CD4-positive, alpha-beta T cell treated with Interleukin-17A for 1 hour (primary cell): ENCODE measurements at regions not wholly inside any gene's neighbourhood (a gene's known extent, or its start where the extent isn't known, plus 50 kb on each side); places are given as distances from the start of the nearest gene placed in this dataset.
A peak's percentile ranks its signal among the peaks of the same experiment; 100 is the strongest.

Experiments
- DNase-seq: peaks from one replicate; pipeline ENCODE4 v3.0.0-alpha.2; 2020

GRCh38 chr6:40340957-40341356 lies 246.2 kb downstream of the LRFN2 start:
- DNase-seq, result no peak

- DNase-seq, result no peak
Observed at GRCh38 chr6:40340196-40340595, 247.0 kb downstream of the LRFN2 start.

GRCh38 chr6:40338306-40338705 lies 248.9 kb downstream of the LRFN2 start:
- DNase-seq, result no peak

DNA sequence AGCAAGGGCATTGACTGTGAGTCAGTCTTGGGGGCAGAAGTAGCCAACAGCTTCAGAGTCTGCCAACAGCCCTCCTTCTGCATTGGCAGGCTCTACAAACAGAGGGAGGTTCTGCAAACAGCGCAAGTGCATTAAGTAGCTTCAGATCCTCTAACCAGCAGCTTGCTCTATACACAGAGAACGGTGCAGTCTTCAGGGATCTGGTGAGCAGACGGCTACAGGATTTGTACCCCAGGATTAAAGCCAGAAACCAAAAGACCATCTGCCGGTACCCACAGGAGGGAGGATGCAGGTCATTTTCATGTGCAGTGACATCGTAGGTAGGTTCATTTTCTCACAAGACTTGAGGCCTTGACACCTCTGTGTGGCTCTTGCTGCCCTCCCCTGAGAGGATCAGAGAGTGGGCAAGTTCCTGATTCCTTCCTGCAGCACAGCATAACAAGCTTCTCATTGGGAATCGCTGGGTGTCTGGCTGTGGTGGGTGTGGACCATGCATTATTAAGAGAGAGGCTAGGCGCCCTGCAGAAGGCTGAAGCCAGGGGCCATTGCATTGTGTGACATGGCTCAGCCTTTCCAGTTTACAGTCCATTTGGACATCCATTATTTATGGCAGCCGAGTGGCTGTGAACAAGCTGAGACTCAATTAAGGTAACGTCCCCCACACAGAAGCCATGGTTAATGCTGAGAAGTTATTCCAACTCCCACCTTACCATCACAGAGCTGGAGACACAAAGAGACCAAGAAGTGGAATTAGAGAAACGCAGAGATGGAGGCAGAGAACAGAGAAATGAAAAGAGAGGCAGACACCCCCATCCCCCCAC lies 250.0 kb downstream of the LRFN2 start:
- DNase-seq, result no peak

DNA sequence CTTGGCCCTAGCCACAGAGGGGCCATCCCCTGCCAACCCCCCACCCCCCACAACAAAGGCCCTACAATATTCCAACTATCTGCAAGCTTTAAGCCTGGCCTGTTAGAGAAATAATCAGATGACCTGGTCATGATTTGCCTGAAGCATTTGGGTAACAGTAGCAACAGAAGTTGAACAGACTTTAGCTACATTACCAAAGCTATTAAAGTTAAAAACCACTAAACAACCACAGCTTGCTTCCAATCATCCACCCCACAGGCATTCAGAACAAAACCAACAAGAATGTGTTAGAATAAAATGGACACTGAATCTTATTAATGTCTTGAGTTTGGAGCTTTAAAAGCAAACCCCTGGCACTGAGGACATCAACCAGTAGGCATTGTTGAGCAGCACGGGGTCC lies 250.9 kb downstream of the LRFN2 start:
- DNase-seq, result no peak

GRCh38 chr6:40334496-40335270 lies 252.5 kb downstream of the LRFN2 start:
- no peak for DNase-seq

DNA sequence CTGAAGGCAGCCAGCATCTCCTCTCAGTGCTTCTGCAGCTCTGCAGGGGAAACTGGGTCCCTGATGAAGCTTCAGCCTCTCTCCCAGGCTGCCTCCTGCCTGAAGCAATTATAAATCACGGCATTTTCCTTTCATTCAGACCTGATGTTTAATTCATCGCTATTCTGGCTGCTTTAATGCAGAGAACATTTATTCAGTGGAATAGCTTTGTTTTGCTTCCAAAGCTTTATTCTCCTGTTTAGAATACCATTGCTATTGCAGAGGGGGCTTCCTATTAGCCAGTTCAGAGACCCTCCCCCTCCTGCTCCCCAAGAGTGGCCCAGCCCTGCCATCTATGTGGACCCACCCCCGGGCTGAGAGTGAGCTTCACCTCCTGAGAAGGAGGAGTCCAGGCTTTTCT lies 255.6 kb downstream of the LRFN2 start:
- no peak for DNase-seq

- DNase-seq, result no peak
Observed at GRCh38 chr6:40330301-40330721, 256.9 kb downstream of the LRFN2 start.

DNA sequence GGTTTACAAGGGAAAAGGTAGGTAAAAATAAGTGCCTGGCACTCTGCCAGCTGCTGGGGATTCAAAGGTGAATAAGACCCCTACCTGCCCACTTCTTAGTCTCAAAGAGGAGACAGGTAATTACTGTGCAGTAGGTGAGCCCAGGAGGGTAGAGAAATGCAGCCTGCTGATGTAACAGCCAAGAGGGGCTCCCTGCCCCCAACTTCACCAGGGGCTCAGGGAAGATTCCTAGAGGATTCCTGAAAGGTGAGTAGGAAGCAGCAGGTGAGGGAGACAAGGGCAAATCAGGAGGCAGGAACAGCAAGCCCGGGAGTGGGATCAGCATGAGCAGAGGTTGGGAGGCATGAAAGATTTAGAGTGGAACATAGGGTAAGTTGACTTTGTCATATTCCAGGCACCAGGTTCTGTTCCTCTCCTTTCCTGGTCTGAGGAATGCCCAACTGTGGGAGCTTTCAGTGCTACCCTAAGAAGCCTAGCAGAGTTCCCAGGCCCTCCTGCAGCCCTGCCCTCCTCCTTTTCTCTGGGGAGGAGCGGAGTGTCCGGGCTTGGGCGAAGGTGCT lies 258.1 kb downstream of the LRFN2 start:
- DNase-seq, result no peak

GRCh38 chr6:40328386-40328985 lies 258.7 kb downstream of the LRFN2 start:
- peak; percentile 39 for DNase-seq

DNA sequence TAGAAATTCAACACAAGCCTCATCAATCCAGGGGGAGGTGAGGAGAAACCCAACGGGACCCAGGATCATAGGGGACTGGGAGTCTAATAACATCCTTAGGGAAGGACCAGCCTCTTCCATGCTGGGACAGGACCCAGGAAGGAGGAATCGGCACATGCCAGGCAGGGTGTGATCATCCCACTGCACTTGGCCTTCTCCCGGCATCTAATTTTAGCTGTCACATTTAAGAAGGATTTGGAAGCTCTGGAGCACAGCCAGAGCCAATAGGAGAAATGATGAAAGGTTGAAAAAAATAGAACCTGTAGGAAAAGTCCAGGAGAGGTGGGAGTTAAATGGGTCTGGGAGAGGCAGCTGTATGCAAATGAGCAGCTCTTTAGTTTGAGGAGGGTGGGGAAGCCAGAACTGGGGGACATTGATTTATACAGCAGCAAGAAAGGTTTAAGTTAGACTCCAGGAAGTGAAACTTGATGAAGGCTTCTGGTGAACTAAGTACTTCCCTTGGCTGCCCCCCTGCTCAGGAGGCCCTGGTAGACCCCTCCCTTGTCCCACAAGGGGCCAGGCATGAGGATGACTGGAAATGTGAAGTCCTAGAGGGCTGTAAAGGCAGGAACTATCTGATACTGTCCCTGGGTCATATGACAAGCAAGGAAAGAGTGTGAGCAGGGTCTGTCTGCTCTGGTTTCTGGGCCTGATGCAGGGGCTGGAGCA lies 260.3 kb downstream of the LRFN2 start:
- no peak for DNase-seq

GRCh38 chr6:40325791-40326190 lies 261.4 kb downstream of the LRFN2 start:
- DNase-seq, result no peak

GRCh38 chr6:40325041-40325440 lies 262.1 kb downstream of the LRFN2 start:
- no peak for DNase-seq

- DNase-seq, result no peak
Observed at GRCh38 chr6:40323881-40324634, 263.1 kb downstream of the LRFN2 start.

- DNase-seq, result no peak
Observed at GRCh38 chr6:40322336-40322735, 264.8 kb downstream of the LRFN2 start.

DNA sequence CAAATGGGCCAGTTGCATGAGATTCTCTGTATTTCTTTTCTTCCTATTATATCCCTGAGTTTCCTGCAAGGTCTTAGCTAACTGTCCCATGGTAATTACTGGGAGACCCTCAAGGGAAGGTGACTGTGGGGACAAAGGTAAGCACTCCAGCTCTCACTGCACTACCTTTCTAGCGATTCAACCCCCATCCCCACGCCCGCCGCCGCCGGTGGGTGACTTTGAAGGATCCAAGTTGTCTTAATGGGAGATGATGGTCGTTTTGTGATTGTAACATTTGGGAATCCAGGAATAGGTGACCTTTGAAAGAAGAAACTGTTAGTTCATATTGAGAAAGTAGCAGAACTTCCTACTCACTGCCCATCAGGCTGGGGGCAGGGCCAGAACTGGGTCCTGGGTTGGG lies 265.5 kb downstream of the LRFN2 start:
- no peak for DNase-seq

DNA sequence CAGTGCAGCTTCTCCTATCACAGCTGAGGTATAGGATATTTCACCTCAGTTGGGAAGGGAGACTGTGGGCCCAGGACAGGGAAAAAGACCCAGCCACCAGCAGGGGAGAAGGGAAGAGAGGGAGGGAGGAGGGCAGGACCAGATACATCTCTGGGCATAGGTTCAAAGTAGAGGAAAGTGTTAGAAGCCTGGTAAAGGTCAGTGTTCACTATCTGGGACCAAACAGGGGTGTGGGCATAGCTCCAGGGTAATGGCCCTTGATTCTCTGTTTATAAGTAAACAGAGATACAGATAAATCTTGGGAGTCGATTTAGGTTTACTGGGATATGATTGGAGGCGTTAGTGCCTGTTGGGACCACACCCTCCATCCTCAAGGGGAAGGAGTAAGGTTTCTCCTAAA lies 266.2 kb downstream of the LRFN2 start:
- DNase-seq, result no peak

- DNase-seq, result no peak
Observed at GRCh38 chr6:40320441-40320840, 266.7 kb downstream of the LRFN2 start.

- no peak for DNase-seq
Observed at GRCh38 chr6:40319124-40319523, 268.0 kb downstream of the LRFN2 start.

DNA sequence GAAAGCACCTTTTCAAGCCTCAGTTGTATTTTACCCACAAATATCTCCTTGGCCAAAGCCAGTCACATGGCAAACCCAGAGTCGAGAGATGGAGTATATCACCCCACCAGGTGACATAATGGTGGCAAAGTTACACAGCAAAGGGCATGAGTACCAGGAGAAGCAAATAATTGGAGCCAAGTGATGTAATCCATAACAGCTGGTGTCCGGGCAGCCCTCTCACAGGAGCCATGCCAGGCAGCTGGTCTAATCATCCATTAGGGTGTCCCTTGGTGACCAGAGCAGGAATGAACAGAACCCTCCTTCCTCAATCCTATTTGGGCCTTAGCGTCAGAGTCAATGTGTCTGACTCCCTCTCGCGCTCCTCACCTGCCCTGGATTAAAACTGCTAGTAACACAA lies 272.1 kb downstream of the LRFN2 start:
- DNase-seq, result no peak

DNA sequence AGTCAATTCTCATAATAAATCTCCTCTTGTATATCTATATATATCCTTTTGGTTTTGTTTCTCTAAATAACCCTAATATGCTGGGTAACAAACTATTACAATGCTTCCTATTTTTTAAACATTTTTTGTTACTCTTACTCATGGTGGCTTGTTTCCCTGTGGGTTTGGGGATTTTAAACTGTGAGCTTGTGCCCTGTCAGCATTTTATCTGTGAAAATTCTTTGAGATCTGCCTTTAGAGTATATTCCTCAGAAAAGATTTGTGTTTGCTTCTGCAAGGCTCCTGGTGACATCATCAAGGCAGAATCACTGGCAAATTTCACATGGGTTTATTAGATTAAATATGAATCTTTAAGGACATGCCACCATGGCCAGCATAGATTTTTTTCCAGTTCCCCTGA lies 273.6 kb downstream of the LRFN2 start:
- no peak for DNase-seq
